ENCODE measurements at regions not wholly inside any gene's neighbourhood (a gene's known extent, or its start where the extent isn't known, plus 50 kb on each side); places are given as distances from the start of the nearest gene placed in this dataset.

- Histone ChIP-seq H3K4me2 (ENCODE audit: low read depth, low read length) (no peak overlapping the region), H3K79me2 (ENCODE audit: low read length) (no peaks in the 10 kb centered on the region), H4K20me1 (ENCODE audit: insufficient read depth, low read length) (no peaks in the 10 kb centered on the region), H3K9ac (ENCODE audit: low read length) (no peak overlapping the region), H3K9me3 (replicated peaks; ENCODE audit: insufficient read depth, low read length) (no peaks in the 10 kb centered on the region), H3K4me3 (ENCODE audit: low read length) (no peak overlapping the region), H3K27me3 (replicated peaks; ENCODE audit: insufficient read depth, low read length) (no peaks in the 10 kb centered on the region), H2AFZ (ENCODE audit: low read length) (no peak overlapping the region), H3K9me2 (replicated peaks; ENCODE audit: insufficient read depth, low read length) (no peaks in the 10 kb centered on the region), H3K36me3 (replicated peaks; ENCODE audit: insufficient read depth, low read length) (no peaks in the 10 kb centered on the region), H3K4me1 (ENCODE audit: low read length) (0 out of 2 replicates have a peak, but pooled peaks cover 5% of the 10 kb centered on the region), H3K27ac (ENCODE audit: low read length) (no peak overlapping the region), H3F3A (ENCODE audit: insufficient read depth, low read length) (0 out of 2 replicates have a peak, but pooled peaks cover 3% of the 10 kb centered on the region)
- TF ChIP-seq CTCF (IDR thresholded peaks at IDR 0.05; ENCODE audit: low read length) (no peak), EZH2 (optimal IDR thresholded peaks at IDR 0.05; ENCODE audit: low read depth, low read length) (no peak), EZH2phosphoT487 (IDR thresholded peaks at IDR 0.05; ENCODE audit: low read length) (no peak)
- no peak for DNase-seq
Observed at GRCh38 chr1:239810061-239810481, 281.6 kb upstream of the FMN2 start.

GRCh38 chr1:239811211-239811885, 280.3 kb upstream of the FMN2 start:
- no peaks in the 10 kb centered on the region for H3K9me3 ChIP-seq (replicated peaks; ENCODE audit: insufficient read depth, low read length)
- peak overlapping the region; percentile 47; the same call in 1 of the 2 replicates for H3K27ac ChIP-seq (ENCODE audit: low read length)
- H2AFZ ChIP-seq (ENCODE audit: low read length) = no peak overlapping the region
- H3K4me3 ChIP-seq (ENCODE audit: low read length) = no peak overlapping the region
- no peaks in the 10 kb centered on the region for H3K9me2 ChIP-seq (replicated peaks; ENCODE audit: insufficient read depth, low read length)
- TF ChIP-seq EZH2 (optimal IDR thresholded peaks at IDR 0.05; ENCODE audit: low read depth, low read length) (no peak), CTCF (IDR thresholded peaks at IDR 0.05; ENCODE audit: low read length) (no peak), EZH2phosphoT487 (IDR thresholded peaks at IDR 0.05; ENCODE audit: low read length) (no peak)
- H3K79me2 ChIP-seq (ENCODE audit: low read length) = no peaks in the 10 kb centered on the region
- no peaks in the 10 kb centered on the region for H3K27me3 ChIP-seq (replicated peaks; ENCODE audit: insufficient read depth, low read length)
- H4K20me1 ChIP-seq (ENCODE audit: insufficient read depth, low read length) = no peaks in the 10 kb centered on the region
- no peak overlapping the region for H3K9ac ChIP-seq (ENCODE audit: low read length)
- 0 out of 2 replicates have a peak, but pooled peaks cover 3% of the 10 kb centered on the region for H3F3A ChIP-seq (ENCODE audit: insufficient read depth, low read length)
- DNase-seq = peak; percentile 66
- 0 out of 2 replicates have a peak, but pooled peaks cover 5% of the 10 kb centered on the region for H3K4me1 ChIP-seq (ENCODE audit: low read length)
- no peaks in the 10 kb centered on the region for H3K36me3 ChIP-seq (replicated peaks; ENCODE audit: insufficient read depth, low read length)
- H3K4me2 ChIP-seq (ENCODE audit: low read depth, low read length) = no peak overlapping the region; the same call in 1 of the 2 replicates

- H4K20me1 ChIP-seq (ENCODE audit: insufficient read depth, low read length) = no peaks in the 10 kb centered on the region
- H3K27ac ChIP-seq (ENCODE audit: low read length) = no peak overlapping the region
- H3K79me2 ChIP-seq (ENCODE audit: low read length) = no peaks in the 10 kb centered on the region
- H3K27me3 ChIP-seq (replicated peaks; ENCODE audit: insufficient read depth, low read length) = no peaks in the 10 kb centered on the region
- H3K36me3 ChIP-seq (replicated peaks; ENCODE audit: insufficient read depth, low read length) = no peaks in the 10 kb centered on the region
- no peak overlapping the region for H3K4me3 ChIP-seq (ENCODE audit: low read length)
- no peak overlapping the region for H2AFZ ChIP-seq (ENCODE audit: low read length)
- no peak for DNase-seq
- TF ChIP-seq EZH2phosphoT487 (IDR thresholded peaks at IDR 0.05; ENCODE audit: low read length) = no peak
- TF ChIP-seq CTCF (IDR thresholded peaks at IDR 0.05; ENCODE audit: low read length) = no peak
- TF ChIP-seq EZH2 (optimal IDR thresholded peaks at IDR 0.05; ENCODE audit: low read depth, low read length) = no peak
- no peak overlapping the region for H3K4me2 ChIP-seq (ENCODE audit: low read depth, low read length)
- no peak overlapping the region for H3K9ac ChIP-seq (ENCODE audit: low read length)
- 0 out of 2 replicates have a peak, but pooled peaks cover 5% of the 10 kb centered on the region for H3K4me1 ChIP-seq (ENCODE audit: low read length)
- no peaks in the 10 kb centered on the region for H3K9me2 ChIP-seq (replicated peaks; ENCODE audit: insufficient read depth, low read length)
- H3K9me3 ChIP-seq (replicated peaks; ENCODE audit: insufficient read depth, low read length) = no peaks in the 10 kb centered on the region
- 0 out of 2 replicates have a peak, but pooled peaks cover 3% of the 10 kb centered on the region for H3F3A ChIP-seq (ENCODE audit: insufficient read depth, low read length)
Observed at GRCh38 chr1:239812580-239812979, 279.1 kb upstream of the FMN2 start.
